ENCODE measurements at regions not wholly inside any gene's neighbourhood (a gene's known extent, or its start where the extent isn't known, plus 50 kb on each side); places are given as distances from the start of the nearest gene placed in this dataset.

DNA sequence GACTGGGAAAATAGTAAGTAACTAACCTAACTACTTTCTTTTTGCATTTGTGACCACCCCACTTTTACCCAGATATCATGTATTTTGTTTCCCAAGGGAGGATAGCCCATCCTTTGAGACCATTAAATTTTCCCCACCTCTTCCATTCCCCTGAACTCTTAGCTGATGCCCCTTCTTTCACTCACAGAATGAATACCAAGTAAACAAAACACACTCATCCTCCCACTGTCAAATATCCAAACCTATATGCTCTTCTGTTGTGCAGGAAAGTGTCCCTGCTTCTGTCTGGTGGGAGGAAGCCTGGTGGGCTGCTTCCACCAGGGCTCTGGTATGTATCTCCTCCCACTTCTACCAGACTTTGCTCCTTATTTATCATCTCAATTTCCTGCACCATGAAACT lies 64.6 kb upstream of the PARD3B start:
- Mint-ChIP-seq H3K4me3 (no peak overlapping the region), H3K27me3 (ENCODE audit: low read depth) (no peaks in the 10 kb centered on the region), H3K36me3 (ENCODE audit: insufficient read depth in 1 of 3, low read depth in 3 of 3) (no peaks in the 10 kb centered on the region; a peak in 1 of 7 replicates), H3K27ac (no peak overlapping the region), H3K4me1 (no peaks in the 10 kb centered on the region), H3K9me3 (no peaks in the 10 kb centered on the region)
- Histone ChIP-seq H3K27me3 (ENCODE audit: insufficient read depth, low read length) (no peaks in the 10 kb centered on the region), H3K4ac (ENCODE audit: low read depth, low read length) (no peak overlapping the region), H2BK120ac (ENCODE audit: low read depth, low read length, poor library complexity, severe bottlenecking) (no peak overlapping the region), H3K4me2 (ENCODE audit: insufficient read depth, insufficient read length, low read length) (no peak overlapping the region), H3K14ac (ENCODE audit: insufficient read depth, low read length) (no peak overlapping the region), H2BK20ac (ENCODE audit: low read depth, low read length, poor library complexity, severe bottlenecking) (no peak overlapping the region), H3K79me2 (ENCODE audit: insufficient read depth, low read length) (no peaks in the 10 kb centered on the region), H3K79me1 (ENCODE audit: insufficient read depth, low read depth, low read length, poor library complexity, severe bottlenecking) (no peaks in the 10 kb centered on the region), H4K20me1 (ENCODE audit: control insufficient read depth, insufficient read depth, insufficient read length) (no peaks in the 10 kb centered on the region), H4K91ac (ENCODE audit: insufficient read length, low read depth, low read length) (no peak overlapping the region), H3K18ac (ENCODE audit: insufficient read length, low read depth, low read length) (no peak overlapping the region), H2BK15ac (ENCODE audit: low read depth, low read length) (no peak overlapping the region), H2AK5ac (ENCODE audit: insufficient read length, low read length) (no peak overlapping the region), H4K8ac (replicated peaks; ENCODE audit: insufficient read length, low read depth, low read length) (no peak overlapping the region), H3K27ac (ENCODE audit: insufficient read length, low read depth, low read length) (no peak overlapping the region), H3K23me2 (ENCODE audit: insufficient read length, low read depth, low read length, poor library complexity, severe bottlenecking) (no peaks in the 10 kb centered on the region), H3K4me1 (ENCODE audit: insufficient read depth, low read length) (peaks cover 2% of the 10 kb centered on the region; the same call in 1 of the 2 replicates), H2BK5ac (ENCODE audit: insufficient read length, low read length) (no peak overlapping the region), H3T11ph (ENCODE audit: low read length) (no peak overlapping the region), H3K23ac (ENCODE audit: insufficient read length, low read depth, low read length) (no peak overlapping the region), H2AFZ (ENCODE audit: low read length) (no peak overlapping the region), H3K9ac (ENCODE audit: extremely low read depth, insufficient read length, low read length) (no peak overlapping the region), H3K56ac (ENCODE audit: insufficient read length, low read depth, low read length) (no peak overlapping the region), H2BK12ac (ENCODE audit: insufficient read length, low read depth, low read length) (no peak overlapping the region), H3K9me3 (ENCODE audit: control insufficient read depth, low read depth, low read length) (no peaks in the 10 kb centered on the region), H4K5ac (ENCODE audit: insufficient read length, low read depth, low read length) (no peak overlapping the region)
- DNase-seq = no peak
- TF ChIP-seq, protein P1, sequence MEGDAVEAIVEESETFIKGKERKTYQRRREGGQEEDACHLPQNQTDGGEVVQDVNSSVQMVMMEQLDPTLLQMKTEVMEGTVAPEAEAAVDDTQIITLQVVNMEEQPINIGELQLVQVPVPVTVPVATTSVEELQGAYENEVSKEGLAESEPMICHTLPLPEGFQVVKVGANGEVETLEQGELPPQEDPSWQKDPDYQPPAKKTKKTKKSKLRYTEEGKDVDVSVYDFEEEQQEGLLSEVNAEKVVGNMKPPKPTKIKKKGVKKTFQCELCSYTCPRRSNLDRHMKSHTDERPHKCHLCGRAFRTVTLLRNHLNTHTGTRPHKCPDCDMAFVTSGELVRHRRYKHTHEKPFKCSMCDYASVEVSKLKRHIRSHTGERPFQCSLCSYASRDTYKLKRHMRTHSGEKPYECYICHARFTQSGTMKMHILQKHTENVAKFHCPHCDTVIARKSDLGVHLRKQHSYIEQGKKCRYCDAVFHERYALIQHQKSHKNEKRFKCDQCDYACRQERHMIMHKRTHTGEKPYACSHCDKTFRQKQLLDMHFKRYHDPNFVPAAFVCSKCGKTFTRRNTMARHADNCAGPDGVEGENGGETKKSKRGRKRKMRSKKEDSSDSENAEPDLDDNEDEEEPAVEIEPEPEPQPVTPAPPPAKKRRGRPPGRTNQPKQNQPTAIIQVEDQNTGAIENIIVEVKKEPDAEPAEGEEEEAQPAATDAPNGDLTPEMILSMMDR (conservative IDR thresholded peaks at IDR 0.05) = no peak

Measured in H9 (cell line).